GM18861 (cell line): ENCODE measurements at regions not wholly inside any gene's neighbourhood (a gene's known extent, or its start where the extent isn't known, plus 50 kb on each side); places are given as distances from the start of the nearest gene placed in this dataset.
"Not testable (repeated sequence)": the region's sequence is repeated elsewhere in the genome, so short reads cannot be mapped to it uniquely, and the experiment has no call there.

Experiments used
- ATAC-seq: cut with Tn5 transposase; IDR thresholded peaks from one replicate; pipeline ENCODE4 v1.9.1; 2021; ENCODE audit not compliant: unreplicated experiment

DNA sequence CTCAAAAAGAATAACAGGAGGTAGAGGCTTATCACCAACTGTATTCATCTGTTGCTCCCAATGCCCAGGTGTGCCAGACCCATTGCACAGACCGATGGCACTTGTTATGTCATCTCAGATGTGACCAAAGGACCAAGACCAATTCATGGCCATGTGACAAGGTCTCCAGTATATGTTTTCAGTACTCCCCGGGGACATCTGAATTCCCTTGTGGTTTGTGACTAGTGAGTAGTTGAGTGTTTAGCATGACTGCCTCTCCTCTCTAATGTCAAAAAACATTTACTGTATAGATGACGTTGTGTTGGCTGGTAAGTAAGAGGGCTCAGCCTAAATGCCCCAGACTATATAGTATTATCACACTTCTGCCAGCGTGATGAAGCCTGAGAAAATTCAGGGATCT lies 202.1 kb upstream of the SMIM30 start:
- peak; percentile 64 for ATAC-seq

DNA sequence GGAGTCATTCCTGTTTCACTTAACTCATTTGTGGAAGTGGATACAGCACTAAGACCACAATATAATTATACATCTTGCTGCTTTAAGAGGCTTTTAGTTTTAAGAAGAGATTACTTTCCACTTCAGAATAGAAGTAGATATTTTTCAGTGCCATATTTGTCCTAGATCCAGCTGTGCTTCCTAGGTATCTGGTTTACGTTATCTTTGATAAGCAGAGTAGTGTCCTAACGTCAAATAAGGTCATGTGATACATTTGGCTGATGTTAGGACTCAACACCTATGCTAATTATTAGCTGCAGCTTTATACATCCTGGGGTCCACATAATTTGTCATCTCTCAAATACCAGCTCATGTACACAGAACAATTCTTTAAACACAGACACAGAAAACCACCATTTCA lies 196.2 kb upstream of the SMIM30 start:
- no peak for ATAC-seq

DNA sequence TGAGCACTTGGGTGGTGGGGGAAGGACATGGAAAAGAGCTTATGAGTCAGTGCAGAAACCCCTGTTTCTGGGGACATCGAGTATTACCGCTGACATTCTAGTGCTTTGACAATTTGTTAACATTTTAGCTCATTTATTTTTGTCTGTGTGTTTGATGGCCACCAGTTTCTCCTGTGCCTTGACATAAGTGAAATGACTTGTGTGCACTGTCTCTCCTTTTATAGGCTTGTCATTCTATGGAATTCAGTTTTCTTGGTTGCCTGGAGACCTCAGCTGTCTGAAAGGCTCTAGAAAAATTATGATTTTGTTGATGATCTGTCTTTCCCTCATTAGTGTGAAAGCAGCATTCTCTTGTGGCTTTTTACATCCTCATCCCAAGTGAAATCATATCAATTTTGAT lies 190.0 kb upstream of the SMIM30 start:
- ATAC-seq = no peak

DNA sequence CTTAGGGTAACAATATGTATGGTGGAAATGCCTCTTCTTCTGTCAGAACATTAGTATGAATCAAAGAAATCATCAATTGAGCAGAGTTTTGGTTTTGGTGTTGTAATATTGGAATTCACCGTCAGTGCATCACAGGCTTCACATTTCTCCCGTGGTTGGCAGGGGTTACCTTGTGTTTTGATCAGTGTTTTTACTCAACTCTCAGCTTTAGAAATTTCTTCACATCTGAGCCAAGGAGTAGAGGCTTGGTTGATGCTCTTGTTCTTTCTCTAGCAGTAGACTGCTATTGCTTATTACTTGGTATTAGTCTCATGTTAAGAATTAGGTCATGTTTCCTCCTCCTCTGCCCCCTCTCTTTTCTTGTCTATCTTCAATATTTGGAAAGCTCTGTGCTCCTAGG lies 188.8 kb upstream of the SMIM30 start:
- no peak for ATAC-seq

DNA sequence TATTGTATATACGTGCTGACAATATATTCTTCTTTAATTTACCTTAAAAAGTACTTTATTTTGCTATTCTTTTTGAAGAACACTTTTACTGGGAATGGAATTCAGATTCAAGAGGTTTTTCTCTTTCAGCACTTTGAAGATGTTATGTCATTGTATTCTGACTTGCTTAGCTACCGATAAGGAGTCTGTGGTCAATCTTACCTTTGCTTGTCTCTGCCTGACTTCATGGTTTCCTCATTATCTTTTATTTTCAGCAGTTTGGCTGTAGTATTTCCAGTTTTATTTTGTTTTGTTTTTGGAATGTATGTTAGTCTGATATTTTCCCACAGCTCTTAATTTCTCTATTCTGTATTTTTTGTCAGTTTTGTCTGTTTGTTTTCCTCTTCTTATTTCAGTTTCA lies 187.9 kb upstream of the SMIM30 start:
- ATAC-seq = no peak

DNA sequence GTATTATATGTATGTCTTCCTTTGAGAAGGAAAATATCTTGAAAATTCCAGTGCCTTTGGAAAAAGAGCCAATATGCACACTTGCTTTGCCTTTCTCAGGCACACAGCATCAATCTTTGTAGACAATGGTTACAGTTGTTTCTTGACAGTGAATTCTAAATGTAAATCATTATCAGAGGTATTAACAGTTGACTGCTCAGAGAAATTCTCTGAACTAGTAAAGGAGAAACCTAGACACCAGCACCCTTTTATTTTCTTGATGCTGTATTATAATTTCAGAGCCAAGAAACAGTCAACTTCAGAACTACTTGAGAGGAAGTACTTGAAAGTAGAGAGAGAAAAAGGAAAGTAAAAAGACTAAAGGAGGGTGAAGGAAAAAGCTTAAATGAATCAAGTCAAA lies 185.8 kb upstream of the SMIM30 start:
- peak; percentile 62 for ATAC-seq

DNA sequence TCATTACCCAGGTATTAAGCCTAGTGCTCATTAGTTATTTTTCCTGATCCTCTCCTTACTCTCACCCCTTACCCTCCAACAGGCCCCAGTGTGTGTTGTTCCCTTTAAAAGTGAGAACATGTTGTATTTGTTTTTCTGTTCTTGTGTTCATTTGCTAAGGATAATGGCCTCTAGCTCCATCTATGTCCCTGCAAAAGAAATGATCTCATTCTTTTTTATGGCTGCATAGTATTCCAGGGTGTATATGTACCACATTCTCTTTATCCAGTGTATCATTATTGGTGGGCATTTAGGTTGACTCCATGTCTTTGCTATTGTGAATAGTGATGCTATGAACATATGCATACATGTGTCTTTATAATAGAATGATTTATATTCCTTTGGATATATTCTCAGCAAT lies 185.0 kb upstream of the SMIM30 start:
- not testable (repeated sequence) for ATAC-seq

DNA sequence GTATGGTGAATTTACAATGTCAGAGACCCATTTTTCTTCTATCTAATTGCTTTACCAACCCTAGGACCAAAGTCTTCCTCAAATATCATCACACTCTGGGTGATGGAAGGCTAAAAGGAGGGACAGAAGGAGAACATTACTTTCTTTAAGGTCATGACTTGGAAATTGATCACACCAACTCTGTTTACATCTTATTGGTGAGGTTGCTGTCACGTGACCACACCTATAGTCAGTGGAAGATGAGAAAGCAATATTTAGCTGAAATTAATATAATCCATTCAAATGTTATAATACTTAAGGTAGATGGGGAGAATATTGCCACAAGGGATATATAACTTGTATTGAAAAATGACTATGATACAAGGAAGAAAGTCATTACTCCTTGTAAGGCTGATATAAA lies 183.6 kb upstream of the SMIM30 start:
- ATAC-seq = no peak

DNA sequence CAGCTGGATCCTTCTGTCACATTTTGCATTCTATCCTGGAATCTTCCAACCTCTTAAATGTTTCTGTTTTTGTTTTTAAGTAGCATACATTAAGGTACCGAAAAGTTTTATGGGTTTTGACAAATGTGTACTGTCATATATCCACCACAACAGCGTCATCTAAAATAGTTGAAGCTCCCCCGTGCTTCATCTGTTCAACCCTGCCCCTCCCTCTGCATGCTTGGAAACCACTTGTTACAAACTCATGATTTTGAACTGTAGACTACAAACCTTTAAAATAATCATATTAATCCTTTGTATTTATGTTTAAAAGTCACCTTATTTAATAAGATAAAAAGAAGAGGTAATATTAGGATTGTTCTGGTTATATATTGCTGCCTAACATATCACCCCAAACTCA lies 182.8 kb upstream of the SMIM30 start:
- ATAC-seq = no peak

DNA sequence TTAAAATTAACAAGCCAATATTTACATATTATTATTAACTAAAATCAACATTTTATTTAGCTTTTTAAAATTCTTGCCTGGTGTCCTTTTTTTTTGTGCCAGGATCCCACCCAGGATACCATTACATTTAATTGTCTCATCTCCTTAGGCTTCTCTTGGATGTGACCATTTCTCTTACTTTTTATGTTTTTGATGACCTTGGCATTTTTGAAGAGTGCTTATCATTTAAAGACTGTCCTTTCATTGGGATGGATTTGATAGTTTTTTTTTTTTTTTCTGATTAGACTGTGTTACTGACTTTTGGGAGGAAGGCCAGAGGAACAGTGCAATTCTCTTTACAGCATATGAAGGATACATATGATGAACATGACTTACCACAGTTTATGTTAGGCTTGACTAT lies 181.4 kb upstream of the SMIM30 start:
- no peak for ATAC-seq

DNA sequence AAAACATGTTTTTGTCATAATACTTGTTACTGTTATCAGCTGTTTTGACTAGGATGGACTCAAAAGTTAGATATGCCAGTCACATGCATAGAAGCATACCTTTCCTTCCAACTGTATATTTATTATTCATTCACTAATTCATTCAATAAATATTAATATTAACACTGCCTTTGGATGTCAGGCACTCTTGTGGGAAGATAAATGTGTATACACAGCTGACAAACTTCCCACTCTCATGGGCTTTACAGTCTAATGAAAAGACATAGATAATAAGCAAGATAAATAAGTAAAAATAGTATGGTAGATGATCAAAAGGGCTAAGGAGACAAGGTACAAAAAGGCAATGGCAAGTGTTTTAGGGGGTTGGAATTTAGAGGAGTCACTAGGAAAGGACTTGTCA lies 180.1 kb upstream of the SMIM30 start:
- no peak for ATAC-seq

DNA sequence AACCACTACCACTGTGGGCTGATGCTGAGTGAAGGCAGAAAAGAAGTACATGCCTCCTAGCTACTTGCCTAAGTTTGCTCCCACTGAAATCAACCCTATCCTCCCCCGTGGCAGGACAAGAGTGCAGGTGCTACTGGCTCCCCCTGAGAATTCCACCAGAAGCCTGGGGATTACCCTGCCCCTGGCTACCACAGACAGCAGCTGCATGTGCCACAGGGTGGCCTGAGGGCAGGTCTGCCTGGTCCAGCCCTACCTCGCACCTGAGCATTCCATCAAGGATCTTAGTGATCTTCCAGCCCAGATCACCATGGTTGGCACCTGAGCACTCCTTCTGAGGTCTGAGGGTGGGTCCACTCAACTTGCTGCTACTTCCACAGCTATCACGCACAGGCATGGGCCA lies 176.4 kb upstream of the SMIM30 start:
- ATAC-seq = no peak

DNA sequence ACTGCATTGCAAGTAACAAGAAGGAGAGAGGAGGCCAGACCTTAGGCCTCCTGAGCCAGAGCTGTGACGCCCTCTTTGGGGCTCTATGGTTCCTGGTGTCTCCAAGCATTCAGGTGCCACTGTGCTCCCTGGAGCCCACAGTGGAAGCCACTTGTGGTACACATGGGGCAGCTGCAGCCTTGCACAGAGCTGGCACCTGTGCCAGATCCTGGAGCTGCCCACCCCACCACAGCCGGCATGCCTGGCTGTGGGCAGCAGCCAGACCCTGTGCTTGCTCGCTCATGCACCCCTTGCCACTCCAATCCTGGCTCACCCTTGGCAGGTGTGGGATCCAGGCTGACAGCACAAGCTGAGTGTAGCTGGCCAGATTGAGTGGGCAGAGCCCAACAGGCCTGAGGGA lies 173.8 kb upstream of the SMIM30 start:
- no peak for ATAC-seq

DNA sequence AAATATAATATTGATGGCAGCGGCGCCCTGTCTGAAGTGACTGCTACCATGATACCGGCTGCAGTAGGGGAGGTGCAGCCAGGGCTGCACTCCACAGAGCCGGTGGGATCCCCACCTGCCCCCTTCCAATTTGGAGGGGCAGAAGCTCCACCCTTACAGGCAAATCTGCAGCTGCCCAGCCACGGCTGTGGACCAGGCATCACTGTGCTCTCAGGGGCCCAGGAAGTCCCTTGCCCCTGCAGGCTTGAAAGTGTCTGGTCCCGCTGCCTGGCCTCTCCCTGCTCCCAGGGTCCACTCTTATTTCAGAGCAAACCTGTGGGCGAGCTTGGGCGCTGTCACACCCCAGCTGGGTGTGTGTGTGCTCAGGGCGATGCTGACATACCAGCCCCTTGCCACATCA lies 172.7 kb upstream of the SMIM30 start:
- ATAC-seq = no peak

DNA sequence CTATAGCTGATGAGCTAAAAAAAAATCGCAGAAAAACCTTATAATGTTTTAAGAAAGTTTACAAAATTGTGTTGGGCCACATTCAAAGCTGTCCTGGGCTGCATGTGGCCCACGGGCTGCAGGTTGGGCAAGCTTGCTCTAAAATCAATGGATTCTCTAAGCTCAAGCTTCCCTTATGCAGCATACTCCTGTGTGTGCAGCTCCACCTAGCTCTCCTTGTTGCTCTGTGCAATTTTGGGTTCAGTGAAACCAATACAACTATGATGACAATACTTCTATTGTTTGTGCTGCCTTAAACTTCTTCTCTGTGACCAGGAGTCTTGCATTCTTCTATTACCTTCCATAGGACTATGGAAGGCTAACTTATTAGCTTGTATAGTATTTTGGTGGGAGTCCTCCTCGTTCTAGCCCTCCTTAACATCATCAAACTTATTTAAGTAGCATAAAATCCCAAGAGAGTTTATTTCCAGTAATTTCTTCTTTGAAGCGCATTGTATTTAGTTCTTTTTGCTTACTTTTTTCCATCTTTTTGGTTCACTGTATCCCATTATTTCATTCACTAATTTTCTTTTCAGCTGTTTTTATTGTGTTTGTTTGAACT lies 170.9 kb upstream of the SMIM30 start:
- ATAC-seq = no peak

DNA sequence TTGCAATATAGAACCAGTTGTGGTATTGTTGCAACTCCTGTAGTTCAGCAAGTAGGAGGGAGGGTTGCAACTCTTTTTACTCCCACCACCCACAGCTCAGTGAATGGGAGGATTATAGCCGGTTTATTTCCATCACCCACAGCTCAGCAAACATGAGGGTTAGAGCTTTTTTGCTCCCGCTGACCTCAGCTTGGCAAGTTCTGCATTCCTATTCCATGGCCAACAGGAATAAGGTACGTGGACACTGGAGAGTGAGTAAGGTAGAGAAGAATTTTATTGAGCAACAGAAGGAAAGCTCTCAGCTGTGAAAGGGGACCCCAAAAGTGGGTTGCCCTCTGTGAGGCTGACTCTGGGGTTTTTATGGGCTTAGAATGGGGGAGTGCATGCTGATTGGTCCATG lies 167.1 kb upstream of the SMIM30 start:
- ATAC-seq = no peak

DNA sequence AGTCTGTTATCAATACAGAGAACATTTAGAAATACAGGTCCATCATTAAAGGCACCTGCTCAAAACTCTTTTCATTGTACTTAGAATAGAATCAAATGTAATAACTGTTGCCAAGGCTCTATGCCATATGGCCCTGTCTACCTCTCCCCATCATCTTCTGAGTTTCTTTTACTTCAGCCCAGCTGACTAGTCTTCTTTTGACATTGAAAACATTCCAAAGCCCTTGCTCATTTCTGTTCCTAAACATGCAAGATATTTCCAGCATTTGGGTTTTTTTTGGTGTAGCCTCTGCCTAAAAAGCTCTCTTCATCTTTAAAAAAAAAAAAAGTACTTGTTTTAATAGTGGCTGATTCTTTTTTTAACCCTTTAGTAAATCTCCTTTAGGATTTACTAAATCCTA lies 165.5 kb upstream of the SMIM30 start:
- no peak for ATAC-seq

DNA sequence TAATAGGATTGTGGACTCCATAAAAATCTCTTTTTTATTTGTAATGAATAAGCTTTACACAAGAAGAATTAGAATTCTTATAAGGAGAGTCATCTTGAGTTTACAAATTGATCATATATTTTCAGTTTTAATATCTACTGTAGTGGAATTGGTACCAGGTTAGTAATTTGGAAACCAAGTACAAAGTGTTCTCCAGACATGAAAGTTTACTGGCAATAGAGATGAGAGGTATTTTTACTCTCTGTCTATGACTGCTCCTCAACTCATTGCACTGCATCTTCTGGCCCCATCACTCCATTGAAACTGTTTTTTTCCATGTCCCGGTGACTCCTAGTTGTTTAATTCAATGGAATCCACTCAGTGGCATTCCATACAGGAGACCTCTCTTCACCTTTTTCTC lies 164.5 kb upstream of the SMIM30 start:
- no peak for ATAC-seq

DNA sequence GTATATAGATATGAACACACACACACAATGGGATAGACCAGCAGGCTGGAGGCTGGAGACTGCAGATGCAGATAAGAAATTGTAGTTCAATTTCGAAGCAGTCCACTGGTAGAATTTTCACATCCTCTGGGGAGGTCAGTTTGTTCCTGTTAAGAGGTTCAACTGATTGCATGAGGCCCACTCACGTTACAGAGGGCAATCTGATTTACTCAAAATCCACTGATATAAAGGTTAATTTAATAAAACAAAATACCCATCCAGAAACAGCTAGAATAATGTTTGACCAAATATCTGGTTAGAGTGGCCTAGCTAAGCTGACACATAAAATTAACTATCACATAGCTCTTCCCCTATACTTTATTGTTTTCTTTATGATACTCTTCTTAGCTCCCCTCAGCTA lies 162.9 kb upstream of the SMIM30 start:
- no peak for ATAC-seq

DNA sequence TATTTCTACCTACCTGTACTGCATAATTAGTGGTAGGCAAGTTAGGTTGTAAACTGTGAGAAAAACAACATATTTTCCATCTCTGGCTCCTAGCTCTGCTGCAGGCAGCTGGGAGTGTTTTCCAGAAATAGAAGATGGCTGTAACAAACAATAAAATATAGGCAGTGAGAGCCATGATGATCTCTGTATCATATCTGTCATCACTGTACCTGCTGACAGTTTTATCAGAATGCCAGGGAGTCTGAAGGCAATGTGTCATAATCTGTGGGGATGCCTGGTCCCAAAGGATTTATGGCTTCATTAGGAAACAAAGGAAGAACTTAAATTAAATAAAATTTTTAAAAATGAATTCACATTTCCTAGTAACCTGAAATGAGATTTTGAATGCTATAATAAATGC lies 160.9 kb upstream of the SMIM30 start:
- ATAC-seq = no peak

DNA sequence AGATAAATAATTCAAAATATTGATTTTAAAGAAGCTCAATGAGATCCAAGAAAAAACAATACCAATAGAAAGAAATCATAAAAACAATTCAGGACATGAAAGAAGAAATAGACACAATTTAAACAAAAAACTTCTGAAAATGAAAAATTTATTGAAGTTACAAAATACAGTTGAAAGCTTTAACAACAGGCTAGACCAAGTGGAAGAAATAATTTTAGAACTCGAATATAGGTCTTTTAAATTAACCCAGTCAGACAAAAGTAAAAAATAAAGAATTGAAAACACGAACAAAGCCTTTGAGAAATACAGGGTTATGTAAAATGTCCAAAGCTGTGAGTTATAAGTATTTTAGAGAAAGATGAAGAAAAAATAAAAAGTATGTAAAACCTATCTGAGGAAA lies 152.4 kb upstream of the SMIM30 start:
- no peak for ATAC-seq

DNA sequence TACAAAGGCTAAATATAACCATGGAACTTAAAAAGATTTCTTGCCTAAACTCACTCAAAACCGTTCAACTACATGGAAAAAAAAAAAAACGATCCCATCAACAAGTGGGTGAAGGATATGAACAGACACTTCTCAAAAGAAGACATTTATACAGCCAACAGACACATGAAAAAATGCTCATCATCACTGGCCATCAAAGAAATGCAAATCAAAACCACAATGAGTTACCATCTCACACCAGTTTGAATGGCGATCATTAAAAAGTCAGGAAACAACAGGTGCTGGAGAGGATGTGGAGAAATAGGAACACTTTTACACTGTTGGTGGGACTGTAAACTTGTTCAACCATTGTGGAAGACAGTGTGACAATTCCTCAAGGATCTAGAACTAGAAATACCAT lies 151.2 kb upstream of the SMIM30 start:
- not testable (repeated sequence) for ATAC-seq

DNA sequence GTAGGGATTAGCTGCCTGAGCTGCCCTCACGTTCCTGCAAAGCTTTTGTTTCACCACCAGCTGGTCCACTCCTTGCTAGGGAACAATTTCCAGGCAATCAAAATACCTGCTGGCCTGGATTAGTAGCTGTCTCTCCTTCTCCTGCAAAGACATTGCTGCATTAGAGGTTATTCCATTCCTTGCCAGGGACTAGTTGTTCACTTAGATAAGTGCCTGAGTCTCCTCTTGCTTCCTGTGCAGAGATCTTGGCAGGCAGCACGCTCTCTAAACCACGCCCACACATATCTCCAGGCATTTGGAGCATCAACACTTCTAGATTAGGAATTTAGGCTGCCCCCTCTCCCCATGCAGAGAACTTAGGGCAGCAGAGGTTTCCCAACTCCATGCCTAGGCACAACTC lies 150.4 kb upstream of the SMIM30 start:
- no peak for ATAC-seq

DNA sequence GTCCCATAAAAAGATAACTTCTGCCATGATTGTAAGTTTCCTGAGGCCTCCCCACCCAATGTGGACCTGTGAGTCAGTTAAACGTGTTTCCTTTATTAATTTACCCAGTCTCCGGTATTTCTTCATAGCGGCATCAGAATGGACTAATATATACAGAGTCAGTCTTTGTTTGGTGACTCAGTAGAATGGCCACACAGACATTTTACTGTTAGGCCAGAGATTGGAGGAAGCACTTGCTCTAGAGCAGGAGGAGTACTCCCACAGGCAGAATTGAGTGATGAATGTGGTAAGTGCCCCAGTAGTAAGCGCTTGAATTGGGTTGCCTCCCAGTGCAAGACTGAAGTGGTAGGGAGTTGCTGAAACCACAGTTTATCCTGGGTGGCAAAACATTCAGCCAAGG lies 149.5 kb upstream of the SMIM30 start:
- no peak for ATAC-seq
